ENCODE measurements at regions not wholly inside any gene's neighbourhood (a gene's known extent, or its start where the extent isn't known, plus 50 kb on each side); places are given as distances from the start of the nearest gene placed in this dataset.

- TF ChIP-seq POLR2A (IDR thresholded peaks at IDR 0.05; ENCODE audit: low read depth, low read length) (no peak), POLR2AphosphoS5 (IDR thresholded peaks at IDR 0.05; ENCODE audit: low read depth, low read length) (no peak), TAF1 (IDR thresholded peaks at IDR 0.05; ENCODE audit: low read depth, low read length) (no peak), PAX5 (IDR thresholded peaks at IDR 0.05; ENCODE audit: insufficient read depth, low read length, severe bottlenecking) (no peak), SPI1 (IDR thresholded peaks at IDR 0.05; ENCODE audit: low read depth, low read length) (no peak)
These were observed 280.3 kb downstream of the TGFB2 start for GRCh38 chr1:218625393-218625792.
